GM18526 (cell line): ENCODE measurements at regions not wholly inside any gene's neighbourhood (a gene's known extent, or its start where the extent isn't known, plus 50 kb on each side); places are given as distances from the start of the nearest gene placed in this dataset.

Experiments
- POLR2A ChIP-seq: IDR thresholded peaks from 3 replicates; pipeline ENCODE4 v1.6.1; 2011; ENCODE audit not compliant: insufficient read length; ENCODE audit errors: extremely low read depth

DNA sequence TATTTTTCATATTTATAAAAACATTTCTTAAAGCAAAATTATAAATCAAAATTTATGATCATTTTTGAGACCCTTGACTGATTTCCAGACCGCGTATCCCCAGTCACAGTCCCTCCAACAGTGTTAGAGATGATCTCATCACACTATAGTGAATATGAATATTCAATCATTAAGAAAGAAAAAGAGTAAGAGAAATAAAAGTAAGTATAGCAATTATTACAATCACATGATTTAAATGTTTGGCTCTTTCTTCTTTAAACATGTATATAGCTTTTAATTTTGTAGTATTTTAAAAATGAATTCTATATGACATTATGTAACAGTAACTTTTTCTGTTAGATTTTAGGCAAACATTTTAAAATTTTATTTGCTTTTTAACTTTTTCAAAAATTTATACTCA lies 438.3 kb downstream of the RFPL4B start:
- no peak for TF ChIP-seq POLR2A

- no peak for TF ChIP-seq POLR2A
Observed at GRCh38 chr6:112786801-112787200, 439.7 kb downstream of the RFPL4B start.

DNA sequence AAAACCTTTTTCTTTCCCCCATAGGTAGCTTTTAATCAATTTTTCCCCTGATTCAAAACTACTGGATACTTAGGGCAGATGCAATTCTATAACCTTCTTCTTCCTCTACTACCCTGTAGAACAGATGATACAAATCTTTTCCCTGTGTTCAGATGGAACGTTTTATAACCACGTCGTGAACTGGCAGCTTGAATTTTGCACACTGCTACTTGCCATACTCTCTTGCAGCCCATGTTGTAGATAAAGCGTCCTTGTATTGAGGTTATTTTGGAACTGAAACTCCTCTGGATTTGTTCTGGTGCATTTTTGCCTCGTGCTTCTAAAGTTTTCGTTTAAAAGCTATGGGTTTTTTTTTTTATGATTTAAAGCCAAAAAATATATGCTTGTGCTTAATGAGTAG lies 440.2 kb downstream of the RFPL4B start:
- TF ChIP-seq POLR2A: no peak

DNA sequence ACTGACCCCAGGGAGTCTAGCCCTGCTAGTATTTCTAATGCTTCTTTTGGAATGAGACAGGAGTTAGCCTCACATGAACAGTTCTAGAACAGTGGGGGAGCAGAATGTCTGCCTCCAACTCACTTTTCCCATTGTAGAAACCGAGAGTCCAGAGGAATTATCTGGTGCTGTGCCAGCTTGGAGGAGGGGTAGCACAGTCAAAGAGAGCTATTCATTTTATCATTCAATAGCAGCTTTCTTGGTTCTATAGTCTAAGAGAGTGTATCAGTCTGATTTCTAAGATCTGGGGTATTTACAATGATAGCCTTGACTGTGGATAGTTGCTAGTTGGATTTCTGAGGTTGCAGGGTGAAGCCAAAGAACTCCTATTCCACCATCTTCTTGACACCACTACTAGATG lies 448.2 kb downstream of the RFPL4B start:
- TF ChIP-seq POLR2A: no peak

DNA sequence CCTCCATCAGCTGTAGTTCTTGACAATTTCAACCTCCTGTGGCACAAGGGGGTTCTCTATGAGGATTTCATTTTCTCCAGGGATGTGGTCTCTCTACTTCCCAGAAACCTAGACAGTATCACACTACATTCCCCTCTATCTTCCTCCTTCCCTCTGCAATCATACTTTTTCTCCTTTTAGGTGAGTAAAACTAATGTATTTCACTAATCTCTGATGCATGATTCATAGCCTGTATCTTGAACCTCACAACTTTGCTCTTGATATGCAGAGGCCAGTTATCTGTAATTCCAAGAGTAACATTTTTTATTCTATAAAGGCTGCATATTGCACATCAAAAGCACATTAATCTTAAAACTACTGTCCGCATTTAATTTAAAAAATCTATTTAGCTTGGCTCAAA lies 449.6 kb downstream of the RFPL4B start:
- TF ChIP-seq POLR2A: no peak

DNA sequence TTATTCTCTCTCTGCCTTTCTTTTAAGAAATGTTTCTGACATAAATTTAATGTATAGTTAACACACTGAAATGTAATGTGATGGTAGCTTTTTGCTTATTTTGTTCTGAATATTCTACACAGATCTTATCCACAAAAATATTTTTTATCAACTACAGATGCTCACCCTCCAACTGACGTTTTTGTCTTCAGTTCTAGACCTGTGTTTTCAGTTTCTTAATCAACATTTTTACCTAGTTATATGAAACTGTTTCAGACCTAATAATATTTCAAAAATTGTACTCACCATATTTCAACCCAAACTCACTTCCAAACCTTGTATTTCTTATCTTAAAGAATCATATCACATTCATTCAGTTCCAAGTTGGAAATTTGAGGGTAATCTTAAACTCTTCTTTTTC lies 452.8 kb downstream of the RFPL4B start:
- TF ChIP-seq POLR2A: no peak

DNA sequence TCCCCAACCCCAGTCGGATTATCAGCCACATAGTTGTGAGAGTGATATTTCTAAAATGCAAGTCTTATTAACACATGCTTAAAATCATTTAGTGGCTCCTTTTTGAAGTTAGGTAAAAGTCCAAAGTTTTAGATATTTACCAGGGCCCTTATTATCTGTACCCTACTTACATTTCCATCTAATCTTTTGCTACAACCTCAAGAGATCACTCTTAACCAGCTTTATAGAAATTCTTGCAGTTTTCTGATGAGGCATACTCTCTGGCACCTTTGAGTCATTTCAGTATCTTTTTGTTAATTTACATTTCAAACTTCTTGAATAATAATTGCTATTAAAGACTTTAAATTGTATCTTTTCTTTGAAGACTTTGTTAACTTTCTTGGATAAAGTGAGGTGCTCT lies 453.3 kb downstream of the RFPL4B start:
- TF ChIP-seq POLR2A: no peak

- no peak for TF ChIP-seq POLR2A
Observed at GRCh38 chr6:112800916-112801315, 453.8 kb downstream of the RFPL4B start.

DNA sequence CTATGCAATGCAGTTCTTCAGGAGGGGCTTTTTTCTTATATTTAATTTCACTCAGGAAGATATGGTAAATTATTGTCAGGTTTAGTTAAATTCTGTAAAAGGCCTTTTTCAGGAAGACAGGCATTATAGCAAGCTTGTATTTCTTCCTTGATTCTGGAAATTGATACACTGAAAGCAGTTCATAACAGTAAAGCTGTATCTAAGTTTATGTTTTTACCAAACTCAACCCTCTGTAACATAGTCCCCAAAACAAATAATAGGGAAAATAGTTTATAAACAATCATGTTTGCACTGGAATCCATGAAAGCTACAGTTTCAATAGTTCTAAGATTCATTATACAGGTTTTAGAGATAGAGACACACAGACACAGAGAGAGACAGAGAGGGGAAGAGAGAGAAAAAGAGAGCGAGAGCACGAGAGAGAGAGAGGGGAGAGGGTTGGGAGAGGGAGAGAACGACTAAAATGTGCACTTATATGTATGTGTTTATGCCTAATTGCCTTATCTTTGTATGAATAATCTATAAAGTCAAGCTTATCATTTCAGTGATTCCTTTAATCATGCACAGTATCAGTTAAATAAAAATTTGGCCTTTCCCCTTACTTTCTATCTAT lies 454.4 kb downstream of the RFPL4B start:
- no peak for TF ChIP-seq POLR2A

- TF ChIP-seq POLR2A: no peak
Observed at GRCh38 chr6:112802144-112802543, 455.0 kb downstream of the RFPL4B start.

DNA sequence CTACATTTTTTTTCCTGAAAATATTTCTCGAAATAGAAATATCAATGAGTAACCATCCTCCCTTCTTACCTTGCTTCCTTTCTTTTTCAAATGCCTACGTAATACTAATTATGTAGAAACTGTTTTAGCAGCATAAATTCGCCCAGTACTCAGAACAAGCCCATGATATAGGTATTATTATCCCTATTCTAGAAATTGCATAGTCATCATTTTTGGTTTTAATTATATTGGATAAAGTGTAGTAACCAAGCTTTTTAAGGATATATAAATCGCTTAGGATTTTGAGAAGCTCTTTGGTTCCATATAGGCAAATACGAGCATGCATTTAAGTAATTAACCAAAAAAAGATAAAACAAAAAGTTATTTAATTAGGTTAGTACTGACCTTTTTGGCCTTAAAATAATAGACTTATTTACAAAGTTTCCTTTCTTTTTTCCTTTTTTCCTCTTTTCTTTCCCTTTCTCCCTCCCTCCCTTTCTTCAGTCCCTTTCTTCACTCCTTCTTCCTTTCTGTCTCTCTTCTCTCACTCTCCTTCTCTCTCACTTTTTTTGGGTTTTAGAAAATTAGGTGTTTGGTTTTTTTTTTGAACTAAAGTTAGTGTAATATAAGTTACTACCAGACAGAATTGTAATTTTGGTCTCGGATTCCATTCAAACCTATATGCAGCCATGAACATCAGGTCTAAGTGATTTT lies 457.7 kb downstream of the RFPL4B start:
- no peak for TF ChIP-seq POLR2A

DNA sequence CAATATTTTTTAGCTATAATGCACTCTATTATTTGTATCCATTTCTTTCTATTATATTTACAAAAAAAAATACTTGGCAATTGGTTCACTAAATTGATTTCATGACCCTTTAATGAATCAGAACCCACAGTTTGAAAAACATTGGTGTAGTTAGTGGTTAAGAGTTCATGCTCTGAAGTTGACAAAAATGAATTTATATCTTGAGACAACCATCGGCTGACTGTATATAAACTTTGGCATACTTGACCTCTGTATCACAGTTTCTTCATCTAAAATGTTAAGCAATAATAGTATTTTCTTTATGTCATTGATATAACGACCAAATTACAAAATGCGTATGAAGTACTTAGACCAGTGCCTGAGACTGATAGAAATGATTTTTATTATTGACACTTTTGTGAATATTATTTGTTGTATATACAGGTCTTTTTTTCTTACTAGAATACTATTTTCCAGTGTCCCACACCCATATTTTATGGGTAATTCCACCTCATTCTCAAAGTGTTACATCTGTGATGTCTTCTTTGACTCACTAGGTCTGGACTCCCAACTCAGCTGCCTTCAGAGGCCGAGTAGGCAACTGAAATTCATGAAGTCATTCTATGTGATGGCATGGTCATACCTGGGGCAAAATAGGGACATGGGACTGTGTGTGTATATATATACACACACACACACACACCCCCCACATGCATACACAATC lies 459.2 kb downstream of the RFPL4B start:
- TF ChIP-seq POLR2A: no peak

- TF ChIP-seq POLR2A: no peak
Observed at GRCh38 chr6:112821476-112821875, 474.3 kb downstream of the RFPL4B start.

GRCh38 chr6:112822769-112823168 lies 475.6 kb downstream of the RFPL4B start:
- no peak for TF ChIP-seq POLR2A

DNA sequence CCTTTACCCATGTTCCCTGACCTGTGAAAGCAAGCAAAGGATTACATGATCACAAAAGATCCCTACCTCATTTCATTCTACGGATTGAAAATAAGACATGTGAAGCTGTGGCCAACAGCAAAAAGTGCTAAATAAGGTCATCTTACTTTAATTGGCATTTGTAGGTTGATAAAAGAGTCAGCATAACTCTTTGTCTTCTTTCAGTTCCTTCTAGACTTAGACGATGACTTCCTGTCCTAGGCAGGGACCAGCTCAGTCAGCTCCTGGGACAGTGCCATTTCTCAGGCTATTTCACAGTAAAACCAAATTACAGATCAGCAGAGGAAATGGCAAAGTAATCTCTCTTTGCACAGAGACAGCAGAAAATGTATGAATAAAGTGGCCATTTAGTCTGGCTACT lies 480.7 kb downstream of the RFPL4B start:
- no peak for TF ChIP-seq POLR2A

DNA sequence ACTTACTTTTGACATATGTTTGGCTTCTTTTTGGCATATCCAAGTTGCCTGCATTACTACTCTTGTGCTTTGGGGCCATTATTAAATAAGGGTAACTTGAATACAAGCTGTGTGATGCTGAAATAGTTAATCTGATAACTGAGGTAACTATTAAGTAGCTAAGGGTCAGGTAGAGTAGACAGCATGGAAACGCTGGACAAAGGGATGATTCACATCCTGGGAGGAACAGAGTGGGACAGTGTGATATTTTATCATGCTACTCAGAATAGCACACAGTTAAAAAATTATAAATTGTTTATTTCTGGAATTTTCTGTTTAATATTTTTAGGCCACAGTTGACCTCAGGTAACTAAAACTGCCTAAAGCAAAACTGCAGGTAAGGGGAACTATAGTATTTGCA lies 483.9 kb downstream of the RFPL4B start:
- TF ChIP-seq POLR2A: no peak
